Large intestine (tissue), 3 donors: ENCODE measurements at regions not wholly inside any gene's neighbourhood (a gene's known extent, or its start where the extent isn't known, plus 50 kb on each side); places are given as distances from the start of the nearest gene placed in this dataset.
A peak's percentile ranks its signal among the peaks of the same experiment; 100 is the strongest.
"Not testable (repeated sequence)": the region's sequence is repeated elsewhere in the genome, so short reads cannot be mapped to it uniquely, and the experiment has no call there.

Experiments
- DNase-seq, 2 donors: peaks; one replicate each; pipeline versions ENCODE4 v3.0.0 to v3.0.0-alpha.2; 2013
- H3K27ac ChIP-seq: one replicate; pipeline ENCODE4 v1.5.1; 2013; ENCODE audit warnings: low read length
- H3K27me3 ChIP-seq: 2 replicates; pipeline ENCODE4 v1.6.1; 2013; ENCODE audit warnings: low read length; ENCODE audit not compliant: control insufficient read depth, insufficient read depth
- H3K36me3 ChIP-seq: 2 replicates; pipeline ENCODE4 v1.6.1; 2013; ENCODE audit warnings: low read length; ENCODE audit not compliant: control insufficient read depth, insufficient read depth
- H3K4me1 ChIP-seq: one replicate; pipeline ENCODE4 v1.6.1; 2013; ENCODE audit warnings: low read length; ENCODE audit not compliant: control insufficient read depth, insufficient read depth
- H3K4me3 ChIP-seq: one replicate; pipeline ENCODE4 v1.5.1; 2013; ENCODE audit warnings: low read length
- H3K9me3 ChIP-seq: one replicate; pipeline ENCODE4 v1.6.1; 2013; ENCODE audit warnings: mild to moderate bottlenecking, low read depth, low read length, moderate library complexity; ENCODE audit not compliant: control insufficient read depth
- WGBS: methylation state at CpG from one replicate; pipeline ENCODE4 v1.1.5; 2013; ENCODE audit warnings: low lambda C conversion rate; ENCODE audit not compliant: insufficient coverage; 5-methylcytosine and 5-hydroxymethylcytosine counted together

DNA sequence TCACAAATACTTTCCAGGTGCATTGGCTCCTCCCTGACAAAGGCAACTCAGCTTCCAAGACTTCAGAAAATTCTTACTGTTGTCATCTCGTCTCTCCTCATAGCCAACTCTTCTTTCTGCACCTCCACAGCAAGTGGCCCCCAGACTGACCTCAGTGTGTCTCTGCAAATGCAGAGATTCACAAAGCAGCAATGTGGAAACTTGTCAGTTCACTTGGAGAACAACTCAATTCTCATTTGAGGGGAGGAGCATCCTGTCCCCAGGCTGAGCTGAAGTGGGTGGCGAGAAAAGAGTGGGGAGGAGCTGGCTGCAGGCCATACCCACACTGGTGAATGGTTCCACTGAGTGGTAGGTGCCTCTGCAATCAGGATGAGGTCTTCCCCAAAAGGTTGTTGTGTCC lies 248.7 kb upstream of the IL12A start:
- WGBS = no CpG with 5 or more reads among the region's 2 CpGs
- Histone ChIP-seq H3K36me3 (no peaks in the 10 kb centered on the region), H3K9me3 (no peaks in the 10 kb centered on the region), H3K27ac (no peak overlapping the region), H3K27me3 (no peaks in the 10 kb centered on the region), H3K4me1 (peaks cover 3% of the 10 kb centered on the region), H3K4me3 (no peak overlapping the region)
- no peak for DNase-seq

DNA sequence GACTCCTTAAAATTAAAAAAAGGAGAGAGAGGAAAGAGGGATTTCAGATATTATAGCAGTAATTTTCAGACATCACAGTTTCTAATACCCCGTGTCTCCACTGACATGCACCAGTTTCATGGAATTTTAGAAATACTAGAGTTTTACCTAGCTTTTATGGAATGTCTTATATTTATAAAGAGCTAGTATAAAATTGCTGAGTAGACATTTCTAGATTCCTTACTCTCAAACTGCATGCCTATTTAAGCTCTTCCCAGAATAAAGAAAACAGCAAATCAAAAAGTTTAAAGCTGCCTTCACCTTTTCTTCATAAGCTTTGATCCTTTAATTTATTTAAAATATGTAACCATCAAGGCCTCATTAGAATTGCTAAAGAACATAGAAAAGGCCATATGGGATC lies 247.4 kb upstream of the IL12A start:
- no peak overlapping the region for H3K4me3 ChIP-seq

DNA sequence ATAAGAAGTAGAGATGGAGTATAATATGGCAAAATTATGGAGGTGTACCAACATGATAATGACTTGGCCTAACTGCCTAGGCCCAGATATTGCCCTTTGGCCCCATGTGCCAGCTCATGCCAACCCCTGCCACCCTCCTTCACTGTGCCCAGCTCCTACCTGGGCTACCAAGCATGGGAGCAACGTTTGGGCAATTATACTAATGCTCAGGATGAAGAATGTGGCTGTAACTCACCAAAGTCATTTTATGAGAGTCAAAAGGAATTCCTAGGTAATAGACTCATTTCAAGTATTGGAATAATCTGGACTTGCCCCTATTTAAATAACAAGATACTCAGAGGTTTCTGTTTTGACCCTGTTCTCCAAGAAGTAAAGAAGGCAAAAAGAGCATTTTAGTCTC lies 240.2 kb upstream of the IL12A start:
- H3K27ac ChIP-seq = no peak overlapping the region
- no peaks in the 10 kb centered on the region for H3K9me3 ChIP-seq
- H3K27me3 ChIP-seq = no peaks in the 10 kb centered on the region
- H3K4me3 ChIP-seq = no peak overlapping the region
- WGBS = no CpG with 5 or more reads among the region's 1 CpG
- no peak for DNase-seq
- peaks cover 8% of the 10 kb centered on the region for H3K4me1 ChIP-seq
- no peaks in the 10 kb centered on the region for H3K36me3 ChIP-seq

More for the DNA sequence above, 247.4 kb upstream of the IL12A start:
- Histone ChIP-seq H3K36me3 (no peaks in the 10 kb centered on the region), H3K27me3 (no peaks in the 10 kb centered on the region), H3K27ac (no peak overlapping the region), H3K4me1 (peaks cover 3% of the 10 kb centered on the region), H3K9me3 (no peaks in the 10 kb centered on the region)
- DNase-seq = no peak
- no CpG with 5 or more reads among the region's 1 CpG for WGBS

DNA sequence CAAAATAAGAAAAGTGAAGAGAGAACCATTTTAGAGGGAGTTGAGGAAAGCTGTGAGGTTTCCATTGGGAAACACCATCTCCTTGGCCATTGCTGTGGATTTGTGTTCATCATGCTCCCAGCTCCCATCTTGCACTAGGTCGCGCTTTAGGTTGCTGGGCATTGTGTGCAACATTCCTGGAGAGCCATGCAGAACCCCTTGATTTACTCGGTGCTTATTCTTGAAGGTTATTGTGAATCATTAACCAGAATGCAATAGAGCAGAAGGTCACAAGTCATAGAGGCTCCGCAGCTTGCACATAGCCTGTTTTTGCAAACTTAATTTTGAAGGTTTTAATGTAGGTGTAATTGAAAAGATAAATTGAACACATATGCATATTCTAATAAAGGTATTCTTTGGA lies 239.2 kb upstream of the IL12A start:
- Histone ChIP-seq H3K4me3 (no peak overlapping the region), H3K9me3 (no peaks in the 10 kb centered on the region), H3K36me3 (no peaks in the 10 kb centered on the region), H3K27me3 (no peaks in the 10 kb centered on the region), H3K27ac (no peak overlapping the region), H3K4me1 (peaks cover 8% of the 10 kb centered on the region)
- no CpG with 5 or more reads among the region's 4 CpGs for WGBS
- DNase-seq = peak; percentile 28 to 63

DNA sequence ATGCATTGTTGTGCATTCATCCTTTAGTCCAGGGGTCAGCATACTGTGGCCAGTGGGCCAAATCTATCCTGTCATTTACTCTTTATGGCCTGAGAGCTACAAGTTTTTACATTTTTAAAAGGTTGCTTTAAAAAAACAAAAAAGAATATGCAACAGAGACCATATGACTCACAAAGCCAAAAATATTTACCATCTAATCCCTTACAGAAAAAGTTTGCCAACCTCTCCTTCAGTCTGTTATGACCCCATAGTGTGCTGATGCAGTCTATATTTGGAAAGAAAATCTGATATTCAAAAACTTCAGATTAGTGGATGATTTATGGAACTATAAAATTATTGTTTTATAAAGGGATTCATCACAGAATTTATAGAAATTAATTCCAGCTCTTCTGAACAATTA lies 237.5 kb upstream of the IL12A start:
- H3K36me3 ChIP-seq = no peaks in the 10 kb centered on the region
- H3K27ac ChIP-seq = no peak overlapping the region
- no peak overlapping the region for H3K4me3 ChIP-seq
- H3K4me1 ChIP-seq = peaks cover 8% of the 10 kb centered on the region
- H3K27me3 ChIP-seq = no peaks in the 10 kb centered on the region
- H3K9me3 ChIP-seq = peaks cover 13% of the 10 kb centered on the region
- no peak for DNase-seq

DNA sequence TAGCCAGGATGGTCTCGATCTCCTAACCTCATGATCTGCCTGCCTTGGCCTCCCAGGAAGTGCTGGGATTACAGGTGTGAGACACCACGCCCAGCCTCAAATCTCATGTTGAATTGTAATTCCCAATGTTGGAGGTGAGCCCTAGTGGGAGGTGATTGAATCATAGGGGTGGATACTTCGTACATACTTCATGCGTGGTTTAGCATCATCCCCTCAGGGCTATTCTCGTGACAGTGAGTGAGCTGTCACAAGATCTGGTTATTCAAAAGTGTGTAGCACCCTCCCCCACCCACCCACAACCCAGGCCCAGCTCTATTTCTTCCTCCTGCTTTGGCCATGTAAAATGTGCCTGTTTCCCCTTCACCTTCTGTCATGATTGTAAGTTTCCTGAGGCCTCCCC lies 236.9 kb upstream of the IL12A start:
- DNase-seq = no peak
- peaks cover 15% of the 10 kb centered on the region for H3K9me3 ChIP-seq
- peaks cover 8% of the 10 kb centered on the region for H3K4me1 ChIP-seq
- H3K4me3 ChIP-seq = no peak overlapping the region
- H3K27me3 ChIP-seq = no peaks in the 10 kb centered on the region
- H3K36me3 ChIP-seq = no peaks in the 10 kb centered on the region
- H3K27ac ChIP-seq = no peak overlapping the region
- no CpG with 5 or more reads among the region's 5 CpGs for WGBS

DNA sequence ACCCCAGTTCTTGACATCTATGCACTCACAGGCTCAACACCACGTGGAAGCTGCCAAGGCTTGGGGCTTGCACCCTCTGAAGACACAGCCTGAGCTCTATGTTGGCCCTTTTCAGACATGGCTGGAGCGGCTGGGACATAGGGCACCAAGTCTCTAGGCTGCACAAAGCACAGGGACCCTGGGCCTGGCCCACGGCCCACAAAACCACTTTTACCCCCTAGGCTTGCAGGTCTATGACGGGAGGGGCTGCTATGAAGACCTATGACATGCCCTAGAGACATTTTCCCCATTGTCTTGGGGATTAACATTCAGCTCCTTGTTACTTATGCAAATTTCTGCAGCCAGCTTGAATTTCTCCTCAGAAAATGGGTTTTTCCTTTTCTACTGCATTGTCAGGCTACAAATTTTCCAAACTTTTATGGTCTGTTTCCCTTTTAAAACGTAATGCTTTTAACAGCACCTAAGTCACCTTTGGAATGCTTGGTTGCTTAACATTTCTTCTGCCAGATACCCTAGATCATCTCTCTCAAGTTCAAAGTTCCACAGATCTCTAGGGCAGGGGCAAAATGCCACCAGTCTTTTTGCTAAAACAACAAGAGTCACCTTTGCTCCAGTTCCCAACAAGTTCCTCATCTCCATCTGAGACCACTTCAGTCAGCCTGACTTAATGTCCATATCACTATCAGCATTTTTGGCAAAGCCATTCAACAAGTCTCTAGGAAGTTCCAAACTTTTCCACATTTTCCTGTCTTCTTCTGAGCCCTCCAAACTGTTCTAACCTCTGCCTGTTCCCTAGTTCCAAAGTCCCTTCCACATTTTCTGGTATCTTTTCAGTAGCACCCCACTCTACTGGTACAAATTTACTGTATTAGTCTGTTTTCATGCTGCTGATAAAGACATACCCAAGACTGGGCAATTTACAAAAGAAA lies 232.1 kb upstream of the IL12A start:
- not testable (repeated sequence) for H3K36me3 ChIP-seq, H3K4me1 ChIP-seq, H3K27ac ChIP-seq, H3K4me3 ChIP-seq, H3K27me3 ChIP-seq, DNase-seq
- no CpG with 5 or more reads among the region's 5 CpGs for WGBS
- H3K9me3 ChIP-seq = peaks cover 15% of the 10 kb centered on the region

DNA sequence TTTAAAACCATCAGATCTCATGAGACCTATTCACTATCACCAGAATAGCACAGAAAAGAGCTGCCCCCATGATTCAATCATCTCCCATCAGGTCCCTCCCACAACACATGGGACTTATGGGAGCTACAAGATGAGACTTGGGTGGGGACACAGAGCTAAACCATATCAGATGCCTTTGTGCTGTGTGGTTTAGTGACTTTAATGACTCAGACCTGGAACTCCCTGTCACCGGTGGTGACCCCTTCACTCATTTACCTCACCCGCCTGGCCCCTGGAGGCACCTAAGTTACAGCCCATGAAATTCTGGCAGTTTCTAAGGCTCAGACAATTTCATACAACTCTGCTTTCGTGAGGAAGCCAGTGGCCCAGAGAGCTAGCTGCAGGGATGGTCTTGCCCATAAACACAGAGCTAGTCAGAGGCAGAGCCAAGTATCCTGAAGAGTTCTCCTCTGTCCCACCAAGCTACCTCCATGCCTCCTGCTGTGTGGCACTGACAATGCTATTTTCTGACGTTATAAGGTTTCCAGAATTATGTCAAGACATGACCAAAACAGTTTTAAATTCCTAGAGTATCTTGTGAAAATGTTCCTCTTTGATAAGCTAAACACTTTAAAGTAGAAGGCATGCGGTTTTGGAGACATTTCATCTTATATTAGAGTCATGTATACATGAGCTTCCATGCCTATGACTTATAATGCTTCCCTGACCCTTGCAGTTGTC lies 231.1 kb upstream of the IL12A start:
- Histone ChIP-seq H3K9me3 (peaks cover 15% of the 10 kb centered on the region), H3K4me3 (no peak overlapping the region), H3K27me3 (no peaks in the 10 kb centered on the region), H3K27ac (no peak overlapping the region), H3K4me1 (peaks cover 4% of the 10 kb centered on the region), H3K36me3 (no peaks in the 10 kb centered on the region)
- DNase-seq = no peak
- WGBS = 76% methylated on average over 2 of the region's 5 CpGs

DNA sequence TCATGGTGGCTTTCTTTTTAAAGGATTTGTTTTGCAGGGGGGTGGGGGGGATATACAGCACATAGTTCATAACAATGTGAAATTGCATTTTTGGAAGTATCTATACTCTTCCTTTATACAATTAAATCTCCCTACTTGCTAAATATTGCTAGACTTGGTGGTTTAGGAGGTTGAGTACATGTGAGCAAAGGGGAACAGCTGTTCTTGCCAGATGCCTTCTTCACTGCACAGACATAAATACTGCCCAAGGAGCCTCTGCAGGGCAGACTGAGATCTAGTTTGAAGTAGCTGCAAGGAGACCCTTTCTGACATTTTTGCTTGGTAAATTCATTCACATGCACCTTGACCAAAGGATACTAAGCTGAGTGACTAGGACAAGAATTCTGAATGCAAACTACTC lies 228.6 kb upstream of the IL12A start:
- Histone ChIP-seq H3K9me3 (peaks cover 11% of the 10 kb centered on the region), H3K27me3 (peaks cover 1% of the 10 kb centered on the region), H3K4me1 (peaks cover 4% of the 10 kb centered on the region), H3K27ac (no peak overlapping the region), H3K4me3 (no peak overlapping the region), H3K36me3 (no peaks in the 10 kb centered on the region)
- DNase-seq = no peak

DNA sequence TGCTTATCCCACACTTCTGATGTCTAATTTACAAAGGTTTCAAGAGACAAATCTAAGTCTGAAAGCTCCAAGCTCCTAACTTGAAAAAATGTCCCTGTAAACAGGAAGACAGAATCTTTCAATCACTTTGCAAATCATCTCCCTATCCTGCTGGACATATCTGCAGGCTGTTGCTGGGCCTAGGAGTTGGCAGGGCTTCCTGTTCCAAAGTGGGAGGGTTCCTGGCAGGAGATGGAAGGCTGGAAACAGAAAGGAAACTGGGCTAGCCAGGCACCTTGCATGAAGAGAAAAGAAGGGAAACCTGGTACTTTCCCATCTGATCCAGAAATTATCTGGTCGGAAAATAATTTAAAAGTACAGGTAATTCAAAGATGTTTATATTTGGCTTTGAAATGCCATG lies 227.3 kb upstream of the IL12A start:
- Histone ChIP-seq H3K4me1 (peaks cover 11% of the 10 kb centered on the region), H3K27me3 (peaks cover 9% of the 10 kb centered on the region), H3K27ac (no peak overlapping the region), H3K36me3 (no peaks in the 10 kb centered on the region), H3K9me3 (no peaks in the 10 kb centered on the region), H3K4me3 (no peak overlapping the region)
- 100% methylated on average over 1 of the region's 1 CpG for WGBS
- no peak for DNase-seq
